ENCODE measurements at regions not wholly inside any gene's neighbourhood (a gene's known extent, or its start where the extent isn't known, plus 50 kb on each side); places are given as distances from the start of the nearest gene placed in this dataset.

- TF ChIP-seq CTCF (IDR thresholded peaks at IDR 0.05) (no peak), POLR2A (IDR thresholded peaks at IDR 0.05) (no peak)
These were observed 60.4 kb downstream of the CXorf49B start for GRCh38 chrX:71823391-71824057.
